ENCODE measurements at regions not wholly inside any gene's neighbourhood (a gene's known extent, or its start where the extent isn't known, plus 50 kb on each side); places are given as distances from the start of the nearest gene placed in this dataset.

DNA sequence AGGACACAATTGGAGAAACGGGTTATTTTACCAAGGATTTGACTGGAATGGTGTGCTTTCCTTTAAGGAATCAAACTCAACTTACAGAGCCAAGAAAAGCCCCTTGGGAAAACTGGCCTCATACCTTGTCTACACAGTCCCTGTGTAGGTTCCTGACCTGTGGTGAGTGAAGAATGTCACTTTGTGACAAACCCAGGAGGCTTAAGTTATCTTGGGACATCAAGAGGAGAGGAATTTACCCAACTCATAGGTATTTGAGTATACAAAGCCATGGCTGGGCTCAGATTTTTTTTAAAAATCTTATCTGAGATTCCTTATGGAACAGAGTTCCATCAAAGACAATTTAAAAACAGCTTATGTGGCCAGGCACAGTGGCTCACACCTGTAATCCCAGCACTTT is 112.1 kb downstream of the EIF4E start:
- DNase-seq, result no peak
- H2BK120ac ChIP-seq (ENCODE audit: low read depth, low read length, poor library complexity, severe bottlenecking), result no peak overlapping the region
- Mint-ChIP-seq H3K4me1 (no peaks in the 10 kb centered on the region), H3K9me3 (peaks cover 6 to 22% of the 10 kb centered on the region in 2 experiments; a peak in 4 of 5 replicates), H3K4me3 (no peak overlapping the region), H3K27me3 (ENCODE audit: low read depth) (no peaks in the 10 kb centered on the region), H3K27ac (no peak overlapping the region), H3K36me3 (ENCODE audit: insufficient read depth in 1 of 3, low read depth in 3 of 3) (peaks cover 0 to 7% (median 0%) of the 10 kb centered on the region in 3 experiments; a peak in 1 of 7 replicates)
- no peak overlapping the region for H3K9ac ChIP-seq (ENCODE audit: extremely low read depth, insufficient read length, low read length)
- H4K20me1 ChIP-seq (ENCODE audit: control insufficient read depth, insufficient read depth, insufficient read length), result no peaks in the 10 kb centered on the region
- no peak overlapping the region for H3K4me2 ChIP-seq (ENCODE audit: insufficient read depth, insufficient read length, low read length)
- H2AK5ac ChIP-seq (ENCODE audit: insufficient read length, low read length), result no peak overlapping the region
- no peak overlapping the region for H4K5ac ChIP-seq (ENCODE audit: insufficient read length, low read depth, low read length)
- H3K27me3 ChIP-seq (ENCODE audit: insufficient read depth, low read length), result no peaks in the 10 kb centered on the region
- H2BK15ac ChIP-seq (ENCODE audit: low read depth, low read length), result no peak overlapping the region
- no peak overlapping the region for H2AFZ ChIP-seq (ENCODE audit: low read length)
- WGBS (ENCODE audit: extremely low coverage, insufficient read length, low lambda C conversion rate), result no CpG with 5 or more reads among the region's 1 CpG
- no peaks in the 10 kb centered on the region for H3K79me1 ChIP-seq (ENCODE audit: insufficient read depth, low read depth, low read length, poor library complexity, severe bottlenecking)
- no peaks in the 10 kb centered on the region for H3K4me1 ChIP-seq (ENCODE audit: insufficient read depth, low read length)
- TF ChIP-seq, protein P1, sequence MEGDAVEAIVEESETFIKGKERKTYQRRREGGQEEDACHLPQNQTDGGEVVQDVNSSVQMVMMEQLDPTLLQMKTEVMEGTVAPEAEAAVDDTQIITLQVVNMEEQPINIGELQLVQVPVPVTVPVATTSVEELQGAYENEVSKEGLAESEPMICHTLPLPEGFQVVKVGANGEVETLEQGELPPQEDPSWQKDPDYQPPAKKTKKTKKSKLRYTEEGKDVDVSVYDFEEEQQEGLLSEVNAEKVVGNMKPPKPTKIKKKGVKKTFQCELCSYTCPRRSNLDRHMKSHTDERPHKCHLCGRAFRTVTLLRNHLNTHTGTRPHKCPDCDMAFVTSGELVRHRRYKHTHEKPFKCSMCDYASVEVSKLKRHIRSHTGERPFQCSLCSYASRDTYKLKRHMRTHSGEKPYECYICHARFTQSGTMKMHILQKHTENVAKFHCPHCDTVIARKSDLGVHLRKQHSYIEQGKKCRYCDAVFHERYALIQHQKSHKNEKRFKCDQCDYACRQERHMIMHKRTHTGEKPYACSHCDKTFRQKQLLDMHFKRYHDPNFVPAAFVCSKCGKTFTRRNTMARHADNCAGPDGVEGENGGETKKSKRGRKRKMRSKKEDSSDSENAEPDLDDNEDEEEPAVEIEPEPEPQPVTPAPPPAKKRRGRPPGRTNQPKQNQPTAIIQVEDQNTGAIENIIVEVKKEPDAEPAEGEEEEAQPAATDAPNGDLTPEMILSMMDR (conservative IDR thresholded peaks at IDR 0.05), result no peak
- no peaks in the 10 kb centered on the region for H3K9me3 ChIP-seq (ENCODE audit: control insufficient read depth, low read depth, low read length)
- no peak overlapping the region for H3K4ac ChIP-seq (ENCODE audit: low read depth, low read length)
- no peak overlapping the region for H2BK5ac ChIP-seq (ENCODE audit: insufficient read length, low read length)
- H3K56ac ChIP-seq (ENCODE audit: insufficient read length, low read depth, low read length), result no peak overlapping the region
- no peak overlapping the region for H3K14ac ChIP-seq (ENCODE audit: insufficient read depth, low read length)
- no peak overlapping the region for H3K27ac ChIP-seq (ENCODE audit: insufficient read length, low read depth, low read length)
- no peaks in the 10 kb centered on the region for H3K79me2 ChIP-seq (ENCODE audit: insufficient read depth, low read length)
- H3T11ph ChIP-seq (ENCODE audit: low read length), result no peak overlapping the region
- no peaks in the 10 kb centered on the region for H3K23me2 ChIP-seq (ENCODE audit: insufficient read length, low read depth, low read length, poor library complexity, severe bottlenecking)
- no peak overlapping the region for H2BK20ac ChIP-seq (ENCODE audit: low read depth, low read length, poor library complexity, severe bottlenecking)
- H4K8ac ChIP-seq (replicated peaks; ENCODE audit: insufficient read length, low read depth, low read length), result no peak overlapping the region
- H2BK12ac ChIP-seq (ENCODE audit: insufficient read length, low read depth, low read length), result no peak overlapping the region
- H3K18ac ChIP-seq (ENCODE audit: insufficient read length, low read depth, low read length), result no peak overlapping the region
- H4K91ac ChIP-seq (ENCODE audit: insufficient read length, low read depth, low read length), result no peak overlapping the region
- no peak overlapping the region for H3K23ac ChIP-seq (ENCODE audit: insufficient read length, low read depth, low read length)

Data from H9 (cell line).